Breast epithelium (tissue), 3 donors: ENCODE measurements at regions not wholly inside any gene's neighbourhood (a gene's known extent, or its start where the extent isn't known, plus 50 kb on each side); places are given as distances from the start of the nearest gene placed in this dataset.
"Not testable (repeated sequence)": the region's sequence is repeated elsewhere in the genome, so short reads cannot be mapped to it uniquely, and the experiment has no call there.

Source experiments
- CTCF ChIP-seq, 3 donors: fragments of 450-650 bp; IDR thresholded peaks; one replicate each; pipeline ENCODE4 v1.5.1; 2016 to 2017; ENCODE audit warnings: antibody characterized with exemption in 3 of 3, mild to moderate bottlenecking in 3 of 3, moderate library complexity in 3 of 3
- POLR2AphosphoS5 ChIP-seq, 3 donors: sonication (generic); formaldehyde crosslinking; IDR thresholded peaks; one replicate each; pipeline ENCODE4 v1.6.1; 2017; ENCODE audit warnings: antibody characterized with exemption in 3 of 3

- not testable (repeated sequence) for TF ChIP-seq CTCF, POLR2AphosphoS5 (IDR thresholded peaks at IDR 0.05)
Measured at GRCh38 chr2:91772240-91772937, 3080.9 kb downstream of the RPIA start.
